ENCODE measurements at regions not wholly inside any gene's neighbourhood (a gene's known extent, or its start where the extent isn't known, plus 50 kb on each side); places are given as distances from the start of the nearest gene placed in this dataset.
"Not testable (repeated sequence)": the region's sequence is repeated elsewhere in the genome, so short reads cannot be mapped to it uniquely, and the experiment has no call there.

GRCh38 chr3:61378311-61378710, 127.1 kb upstream of the FHIT start:
- intact Hi-C loops (cut with micrococcal nuclease): no loop called here

- intact Hi-C loops (cut with micrococcal nuclease): loop anchor here (1.0 to 10.0 kb wide), 5 partner anchors 805 to 1807 kb away; no protein-coding TSS in a partner anchor
Observed at GRCh38 chr3:61381745-61382392, 130.6 kb upstream of the FHIT start.

GRCh38 chr3:61387817-61388216, 136.6 kb upstream of the FHIT start:
- intact Hi-C loops (cut with micrococcal nuclease): loop anchor here (10.0 kb wide), 1 partner anchor 1313 kb away; no protein-coding TSS in a partner anchor

GRCh38 chr3:61393480-61393947, 142.3 kb upstream of the FHIT start:
- intact Hi-C loops (cut with micrococcal nuclease): not testable (repeated sequence)

GRCh38 chr3:61401359-61401758, 150.1 kb upstream of the FHIT start:
- intact Hi-C loops (cut with micrococcal nuclease): no loop called here

GRCh38 chr3:61407397-61407796, 154.0 kb upstream of the PTPRG start:
- intact Hi-C loops (cut with micrococcal nuclease): no loop called here

GRCh38 chr3:61409638-61410037, 151.7 kb upstream of the PTPRG start:
- intact Hi-C loops (cut with micrococcal nuclease): no loop called here

GRCh38 chr3:61410358-61410757, 151.0 kb upstream of the PTPRG start:
- intact Hi-C loops (cut with micrococcal nuclease): not testable (repeated sequence)

GRCh38 chr3:61411009-61411662, 150.2 kb upstream of the PTPRG start:
- intact Hi-C loops (cut with micrococcal nuclease): no loop called here

GRCh38 chr3:61414456-61414855, 146.9 kb upstream of the PTPRG start:
- intact Hi-C loops (cut with micrococcal nuclease): no loop called here

- intact Hi-C loops (cut with micrococcal nuclease): no loop called here
Observed at GRCh38 chr3:61415201-61415600, 146.2 kb upstream of the PTPRG start.

- intact Hi-C loops (cut with micrococcal nuclease): no loop called here
Observed at GRCh38 chr3:61416618-61417017, 144.8 kb upstream of the PTPRG start.

GRCh38 chr3:61417352-61417751, 144.0 kb upstream of the PTPRG start:
- intact Hi-C loops (cut with micrococcal nuclease): no loop called here

- intact Hi-C loops (cut with micrococcal nuclease): loop anchor here (5.0 kb wide), 1 partner anchor 112 kb away; no protein-coding TSS in a partner anchor
Observed at GRCh38 chr3:61420136-61420759, 141.1 kb upstream of the PTPRG start.

GRCh38 chr3:61422945-61423673, 138.3 kb upstream of the PTPRG start:
- intact Hi-C loops (cut with micrococcal nuclease): loop anchor here (5.0 kb wide), 1 partner anchor 109 kb away; no protein-coding TSS in a partner anchor

GRCh38 chr3:61425356-61425755, 136.0 kb upstream of the PTPRG start:
- intact Hi-C loops (cut with micrococcal nuclease): no loop called here

GRCh38 chr3:61429106-61429505, 132.3 kb upstream of the PTPRG start:
- intact Hi-C loops (cut with micrococcal nuclease): no loop called here

GRCh38 chr3:61434901-61435300, 126.5 kb upstream of the PTPRG start:
- intact Hi-C loops (cut with micrococcal nuclease): not testable (repeated sequence)

- intact Hi-C loops (cut with micrococcal nuclease): not testable (repeated sequence)
Observed at GRCh38 chr3:61435361-61435760, 126.0 kb upstream of the PTPRG start.

GRCh38 chr3:61438253-61439121, 122.9 kb upstream of the PTPRG start:
- intact Hi-C loops (cut with micrococcal nuclease): no loop called here

- intact Hi-C loops (cut with micrococcal nuclease): no loop called here
Observed at GRCh38 chr3:61439122-61439458, 122.3 kb upstream of the PTPRG start.
